C4-2B (cell line): ENCODE measurements at regions not wholly inside any gene's neighbourhood (a gene's known extent, or its start where the extent isn't known, plus 50 kb on each side); places are given as distances from the start of the nearest gene placed in this dataset.

Source experiments
- ZFX ChIP-seq: fragments of 450-650 bp; IDR thresholded peaks from 2 replicates; pipeline ENCODE4 v1.6.1; 2017
- TF ChIP-seq, protein P1 (sequence below): fragments of 450-650 bp; conservative IDR thresholded peaks from 2 replicates; pipeline ENCODE4 v1.5.1; 2017; ENCODE audit warnings: mild to moderate bottlenecking

DNA sequence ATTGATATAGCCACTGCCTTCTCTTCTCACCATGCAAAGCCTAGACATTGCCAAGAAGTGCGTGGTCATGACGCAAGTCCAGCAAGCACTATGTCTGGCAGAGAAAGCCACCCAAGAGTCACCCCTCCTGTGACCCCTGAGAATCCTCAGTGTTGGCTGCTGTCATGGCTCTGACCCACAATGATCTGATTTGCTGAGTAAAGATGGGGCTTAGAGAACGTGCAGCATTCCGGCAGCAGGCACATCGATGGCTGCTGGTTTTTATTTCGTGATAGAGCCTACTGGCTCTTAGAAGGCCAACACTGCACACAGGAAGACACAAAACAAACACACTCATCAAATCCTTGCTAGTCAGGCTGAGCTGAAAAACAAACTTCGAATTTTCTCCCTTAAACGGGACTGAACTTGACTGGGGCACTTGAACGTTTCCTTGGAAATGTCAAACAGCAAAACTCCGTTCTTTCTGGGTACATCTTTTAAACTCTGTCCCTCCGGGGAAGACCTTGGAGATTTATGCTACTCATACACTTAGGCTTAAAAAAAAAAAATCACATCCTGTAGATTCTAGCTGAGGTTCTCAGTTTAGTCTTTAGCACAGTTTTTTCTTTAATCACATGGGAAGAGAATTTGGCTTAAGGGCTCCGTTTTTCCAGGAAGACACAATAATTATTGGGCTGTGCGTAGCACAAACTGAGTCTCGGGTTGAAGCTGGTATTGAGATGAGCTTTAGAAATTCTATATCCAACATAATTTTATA lies 88.2 kb upstream of the BASP1 start:
- TF ChIP-seq, protein P1, sequence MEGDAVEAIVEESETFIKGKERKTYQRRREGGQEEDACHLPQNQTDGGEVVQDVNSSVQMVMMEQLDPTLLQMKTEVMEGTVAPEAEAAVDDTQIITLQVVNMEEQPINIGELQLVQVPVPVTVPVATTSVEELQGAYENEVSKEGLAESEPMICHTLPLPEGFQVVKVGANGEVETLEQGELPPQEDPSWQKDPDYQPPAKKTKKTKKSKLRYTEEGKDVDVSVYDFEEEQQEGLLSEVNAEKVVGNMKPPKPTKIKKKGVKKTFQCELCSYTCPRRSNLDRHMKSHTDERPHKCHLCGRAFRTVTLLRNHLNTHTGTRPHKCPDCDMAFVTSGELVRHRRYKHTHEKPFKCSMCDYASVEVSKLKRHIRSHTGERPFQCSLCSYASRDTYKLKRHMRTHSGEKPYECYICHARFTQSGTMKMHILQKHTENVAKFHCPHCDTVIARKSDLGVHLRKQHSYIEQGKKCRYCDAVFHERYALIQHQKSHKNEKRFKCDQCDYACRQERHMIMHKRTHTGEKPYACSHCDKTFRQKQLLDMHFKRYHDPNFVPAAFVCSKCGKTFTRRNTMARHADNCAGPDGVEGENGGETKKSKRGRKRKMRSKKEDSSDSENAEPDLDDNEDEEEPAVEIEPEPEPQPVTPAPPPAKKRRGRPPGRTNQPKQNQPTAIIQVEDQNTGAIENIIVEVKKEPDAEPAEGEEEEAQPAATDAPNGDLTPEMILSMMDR: no peak
- no peak for TF ChIP-seq ZFX
